GM23338 (cell line): ENCODE measurements at regions not wholly inside any gene's neighbourhood (a gene's known extent, or its start where the extent isn't known, plus 50 kb on each side); places are given as distances from the start of the nearest gene placed in this dataset.

Experiments
- ATAC-seq: fragments of 200-7000 bp; cut with Tn5 transposase; 3 replicates; pipeline ENCODE4 v1.9.1; 2020
- DNase-seq: peaks from one replicate; pipeline ENCODE4 v3.0.0-alpha.2; 2015; ENCODE audit warnings: low spot score
- H2AFZ ChIP-seq: fragments of 200-600 bp; sonication (generic); 2 replicates; pipeline ENCODE4 v1.8.0; 2016; ENCODE audit warnings: antibody characterized with exemption, mild to moderate bottlenecking, moderate library complexity
- H3F3A ChIP-seq: fragments of 200-600 bp; sonication (generic); replicated peaks from 2 replicates; pipeline ENCODE4 v1.8.0; 2017; ENCODE audit warnings: antibody characterized with exemption, mixed run types, low read depth
- H3K27ac ChIP-seq: fragments of 200-600 bp; sonication (generic); 2 replicates; pipeline ENCODE4 v1.6.1; 2016; ENCODE audit warnings: low read depth
- H3K27me3 ChIP-seq: fragments of 200-600 bp; sonication (generic); 2 replicates; pipeline ENCODE4 v1.8.0; 2016; ENCODE audit warnings: mild to moderate bottlenecking, mixed run types, moderate library complexity; ENCODE audit not compliant: insufficient read depth
- H3K36me3 ChIP-seq: fragments of 200-600 bp; sonication (generic); 2 replicates; pipeline ENCODE4 v1.8.0; 2016; ENCODE audit warnings: mild to moderate bottlenecking; ENCODE audit not compliant: insufficient read depth
- H3K4me1 ChIP-seq: fragments of 200-600 bp; sonication (generic); 2 replicates; pipeline ENCODE4 v1.8.0; 2016; ENCODE audit warnings: mild to moderate bottlenecking, moderate library complexity; ENCODE audit not compliant: insufficient read depth
- H3K4me2 ChIP-seq: fragments of 200-600 bp; sonication (generic); 2 replicates; pipeline ENCODE4 v1.7.1; 2017; ENCODE audit warnings: mixed run types
- H3K4me3 ChIP-seq: fragments of 200-600 bp; sonication (generic); 2 replicates; pipeline ENCODE4 v1.6.1; 2016; ENCODE audit warnings: mixed run types
- H3K79me2 ChIP-seq: fragments of 200-600 bp; sonication (generic); replicated peaks from 2 replicates; pipeline ENCODE4 v1.8.0; 2017; ENCODE audit warnings: mild to moderate bottlenecking; ENCODE audit not compliant: insufficient read depth
- H3K9me2 ChIP-seq: fragments of 200-600 bp; sonication (generic); 2 replicates; pipeline ENCODE4 v1.8.0; 2017; ENCODE audit not compliant: insufficient read depth
- H4K20me1 ChIP-seq: fragments of 200-600 bp; sonication (generic); replicated peaks from 2 replicates; pipeline ENCODE4 v1.8.0; 2017; ENCODE audit warnings: mild to moderate bottlenecking; ENCODE audit not compliant: insufficient read depth
- H3K27ac Mint-ChIP-seq: 2 replicates; pipeline ENCODE4 v1.8.0; 2020; ENCODE audit warnings: inconsistent platforms, mild to moderate bottlenecking, moderate library complexity, mixed read lengths
- H3K27me3 Mint-ChIP-seq: 3 replicates; pipeline ENCODE4 v1.8.0; 2022; ENCODE audit warnings: low read depth, mild to moderate bottlenecking, moderate library complexity, mixed read lengths, inconsistent platforms; ENCODE audit not compliant: insufficient read depth, poor library complexity
- H3K36me3 Mint-ChIP-seq: 3 replicates; pipeline ENCODE4 v1.8.0; 2021; ENCODE audit warnings: low read depth, mild to moderate bottlenecking, inconsistent platforms, moderate library complexity, mixed read lengths
- H3K4me1 Mint-ChIP-seq: 3 replicates; pipeline ENCODE4 v1.8.0; 2020; ENCODE audit warnings: mild to moderate bottlenecking, inconsistent platforms, mixed read lengths
- H3K4me3 Mint-ChIP-seq: 3 replicates; pipeline ENCODE4 v1.8.0; 2021; ENCODE audit warnings: moderate library complexity, mild to moderate bottlenecking, inconsistent platforms, mixed read lengths
- H3K9me3 Mint-ChIP-seq: 3 replicates; pipeline ENCODE4 v1.8.0; 2020; ENCODE audit warnings: moderate library complexity, mild to moderate bottlenecking, inconsistent platforms, mixed read lengths
- CREB1 ChIP-seq: fragments of 250-450 bp; sonication (Bioruptor Pico); IDR thresholded peaks from 2 replicates; pipeline ENCODE4 v1.5.0; 2020; ENCODE audit warnings: low read depth, mild to moderate bottlenecking, moderate library complexity
- EZH2phosphoT487 ChIP-seq: fragments of 200-600 bp; sonication (generic); IDR thresholded peaks from one replicate; pipeline ENCODE4 v1.8.1; 2018; ENCODE audit warnings: antibody characterized with exemption; ENCODE audit not compliant: unreplicated experiment
- JUNB ChIP-seq: IDR thresholded peaks from one replicate; pipeline ENCODE4 v1.6.1; 2016; ENCODE audit warnings: antibody characterized with exemption; ENCODE audit not compliant: unreplicated experiment
- NANOG ChIP-seq: IDR thresholded peaks from 2 replicates; pipeline ENCODE4 v1.6.1; 2016; ENCODE audit warnings: antibody characterized with exemption, borderline replicate concordance
- POLR2AphosphoS5 ChIP-seq: IDR thresholded peaks from 2 replicates; pipeline ENCODE4 v1.6.1; 2016; ENCODE audit warnings: antibody characterized with exemption, low read depth
- STAT1 ChIP-seq: IDR thresholded peaks from one replicate; pipeline ENCODE4 v1.6.1; 2016; ENCODE audit warnings: antibody characterized with exemption; ENCODE audit not compliant: unreplicated experiment
- ZNF114 ChIP-seq: fragments of 250-450 bp; sonication (Bioruptor Pico); IDR thresholded peaks from 2 replicates; pipeline ENCODE4 v1.5.0; 2020; ENCODE audit warnings: mild to moderate bottlenecking, moderate library complexity
- ZNF331 ChIP-seq: fragments of 250-450 bp; sonication (Bioruptor Pico); IDR thresholded peaks from 2 replicates; pipeline ENCODE4 v1.5.0; 2020; ENCODE audit warnings: low read depth, mild to moderate bottlenecking, moderate library complexity
- TF ChIP-seq, protein P1 (sequence below): IDR thresholded peaks from one replicate; pipeline ENCODE4 v1.6.1; 2018; ENCODE audit warnings: antibody characterized with exemption; ENCODE audit not compliant: unreplicated experiment
- TF ChIP-seq, protein P2 (sequence below): IDR thresholded peaks from 2 replicates; pipeline ENCODE4 v1.6.1; 2016; ENCODE audit warnings: antibody characterized with exemption
- TF ChIP-seq, protein P3 (sequence below), 2 experiments: fragments of 200-600 bp in 1 of 2; sonication (generic) in 1 of 2; conservative IDR thresholded peaks; 2 replicates each; pipeline versions ENCODE4 v1.5.1 to v1.6.1; 2016 to 2017; ENCODE audit warnings: antibody characterized with exemption in 2 of 2, low read depth in 2 of 2, mild to moderate bottlenecking in 2 of 2, moderate library complexity in 1 of 2
- TF ChIP-seq, protein P4 (sequence below): fragments of 250-450 bp; sonication (Bioruptor Pico); IDR thresholded peaks from 2 replicates; pipeline ENCODE4 v1.5.0; 2020; ENCODE audit warnings: mild to moderate bottlenecking, moderate library complexity

DNA sequence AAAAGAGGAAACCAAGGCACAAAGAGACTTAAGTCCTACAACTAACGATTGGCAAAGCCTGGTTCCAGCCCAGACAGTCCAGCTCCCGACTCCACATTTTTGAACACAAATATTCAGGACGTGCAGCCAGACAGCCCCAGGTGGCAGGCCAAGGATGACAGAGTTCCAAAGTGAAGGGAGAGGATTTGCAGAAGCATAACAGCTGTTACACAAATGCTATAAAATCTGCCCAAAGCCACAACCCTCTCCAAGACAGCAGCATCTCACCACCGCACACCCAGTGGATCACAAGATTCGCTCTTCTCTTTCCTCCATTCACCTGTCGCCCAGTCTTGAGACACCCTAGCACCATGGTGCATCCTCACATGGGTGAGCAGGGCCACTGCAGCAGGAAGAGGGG is 227.1 kb upstream of the ID2 start:
- H3K36me3 ChIP-seq, result no peaks in the 10 kb centered on the region
- no peak overlapping the region for H2AFZ ChIP-seq
- H3K4me1 Mint-ChIP-seq, result peaks cover 8% of the 10 kb centered on the region
- TF ChIP-seq ZNF114 (CRISPR knock-in tag) (no peak), JUNB (no peak), NANOG (no peak), EZH2phosphoT487 (no peak), POLR2AphosphoS5 (no peak), CREB1 (CRISPR knock-in tag) (no peak), ZNF331 (CRISPR knock-in tag) (no peak), STAT1 (no peak)
- TF ChIP-seq, protein P1, sequence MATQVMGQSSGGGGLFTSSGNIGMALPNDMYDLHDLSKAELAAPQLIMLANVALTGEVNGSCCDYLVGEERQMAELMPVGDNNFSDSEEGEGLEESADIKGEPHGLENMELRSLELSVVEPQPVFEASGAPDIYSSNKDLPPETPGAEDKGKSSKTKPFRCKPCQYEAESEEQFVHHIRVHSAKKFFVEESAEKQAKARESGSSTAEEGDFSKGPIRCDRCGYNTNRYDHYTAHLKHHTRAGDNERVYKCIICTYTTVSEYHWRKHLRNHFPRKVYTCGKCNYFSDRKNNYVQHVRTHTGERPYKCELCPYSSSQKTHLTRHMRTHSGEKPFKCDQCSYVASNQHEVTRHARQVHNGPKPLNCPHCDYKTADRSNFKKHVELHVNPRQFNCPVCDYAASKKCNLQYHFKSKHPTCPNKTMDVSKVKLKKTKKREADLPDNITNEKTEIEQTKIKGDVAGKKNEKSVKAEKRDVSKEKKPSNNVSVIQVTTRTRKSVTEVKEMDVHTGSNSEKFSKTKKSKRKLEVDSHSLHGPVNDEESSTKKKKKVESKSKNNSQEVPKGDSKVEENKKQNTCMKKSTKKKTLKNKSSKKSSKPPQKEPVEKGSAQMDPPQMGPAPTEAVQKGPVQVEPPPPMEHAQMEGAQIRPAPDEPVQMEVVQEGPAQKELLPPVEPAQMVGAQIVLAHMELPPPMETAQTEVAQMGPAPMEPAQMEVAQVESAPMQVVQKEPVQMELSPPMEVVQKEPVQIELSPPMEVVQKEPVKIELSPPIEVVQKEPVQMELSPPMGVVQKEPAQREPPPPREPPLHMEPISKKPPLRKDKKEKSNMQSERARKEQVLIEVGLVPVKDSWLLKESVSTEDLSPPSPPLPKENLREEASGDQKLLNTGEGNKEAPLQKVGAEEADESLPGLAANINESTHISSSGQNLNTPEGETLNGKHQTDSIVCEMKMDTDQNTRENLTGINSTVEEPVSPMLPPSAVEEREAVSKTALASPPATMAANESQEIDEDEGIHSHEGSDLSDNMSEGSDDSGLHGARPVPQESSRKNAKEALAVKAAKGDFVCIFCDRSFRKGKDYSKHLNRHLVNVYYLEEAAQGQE, result no peak
- TF ChIP-seq, protein P2, sequence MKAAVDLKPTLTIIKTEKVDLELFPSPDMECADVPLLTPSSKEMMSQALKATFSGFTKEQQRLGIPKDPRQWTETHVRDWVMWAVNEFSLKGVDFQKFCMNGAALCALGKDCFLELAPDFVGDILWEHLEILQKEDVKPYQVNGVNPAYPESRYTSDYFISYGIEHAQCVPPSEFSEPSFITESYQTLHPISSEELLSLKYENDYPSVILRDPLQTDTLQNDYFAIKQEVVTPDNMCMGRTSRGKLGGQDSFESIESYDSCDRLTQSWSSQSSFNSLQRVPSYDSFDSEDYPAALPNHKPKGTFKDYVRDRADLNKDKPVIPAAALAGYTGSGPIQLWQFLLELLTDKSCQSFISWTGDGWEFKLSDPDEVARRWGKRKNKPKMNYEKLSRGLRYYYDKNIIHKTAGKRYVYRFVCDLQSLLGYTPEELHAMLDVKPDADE, result no peak
- TF ChIP-seq, protein P3, sequence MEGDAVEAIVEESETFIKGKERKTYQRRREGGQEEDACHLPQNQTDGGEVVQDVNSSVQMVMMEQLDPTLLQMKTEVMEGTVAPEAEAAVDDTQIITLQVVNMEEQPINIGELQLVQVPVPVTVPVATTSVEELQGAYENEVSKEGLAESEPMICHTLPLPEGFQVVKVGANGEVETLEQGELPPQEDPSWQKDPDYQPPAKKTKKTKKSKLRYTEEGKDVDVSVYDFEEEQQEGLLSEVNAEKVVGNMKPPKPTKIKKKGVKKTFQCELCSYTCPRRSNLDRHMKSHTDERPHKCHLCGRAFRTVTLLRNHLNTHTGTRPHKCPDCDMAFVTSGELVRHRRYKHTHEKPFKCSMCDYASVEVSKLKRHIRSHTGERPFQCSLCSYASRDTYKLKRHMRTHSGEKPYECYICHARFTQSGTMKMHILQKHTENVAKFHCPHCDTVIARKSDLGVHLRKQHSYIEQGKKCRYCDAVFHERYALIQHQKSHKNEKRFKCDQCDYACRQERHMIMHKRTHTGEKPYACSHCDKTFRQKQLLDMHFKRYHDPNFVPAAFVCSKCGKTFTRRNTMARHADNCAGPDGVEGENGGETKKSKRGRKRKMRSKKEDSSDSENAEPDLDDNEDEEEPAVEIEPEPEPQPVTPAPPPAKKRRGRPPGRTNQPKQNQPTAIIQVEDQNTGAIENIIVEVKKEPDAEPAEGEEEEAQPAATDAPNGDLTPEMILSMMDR (conservative IDR thresholded peaks at IDR 0.05; ENCODE audit: low read depth in 2 of 2), result no peak
- TF ChIP-seq, protein P4, sequence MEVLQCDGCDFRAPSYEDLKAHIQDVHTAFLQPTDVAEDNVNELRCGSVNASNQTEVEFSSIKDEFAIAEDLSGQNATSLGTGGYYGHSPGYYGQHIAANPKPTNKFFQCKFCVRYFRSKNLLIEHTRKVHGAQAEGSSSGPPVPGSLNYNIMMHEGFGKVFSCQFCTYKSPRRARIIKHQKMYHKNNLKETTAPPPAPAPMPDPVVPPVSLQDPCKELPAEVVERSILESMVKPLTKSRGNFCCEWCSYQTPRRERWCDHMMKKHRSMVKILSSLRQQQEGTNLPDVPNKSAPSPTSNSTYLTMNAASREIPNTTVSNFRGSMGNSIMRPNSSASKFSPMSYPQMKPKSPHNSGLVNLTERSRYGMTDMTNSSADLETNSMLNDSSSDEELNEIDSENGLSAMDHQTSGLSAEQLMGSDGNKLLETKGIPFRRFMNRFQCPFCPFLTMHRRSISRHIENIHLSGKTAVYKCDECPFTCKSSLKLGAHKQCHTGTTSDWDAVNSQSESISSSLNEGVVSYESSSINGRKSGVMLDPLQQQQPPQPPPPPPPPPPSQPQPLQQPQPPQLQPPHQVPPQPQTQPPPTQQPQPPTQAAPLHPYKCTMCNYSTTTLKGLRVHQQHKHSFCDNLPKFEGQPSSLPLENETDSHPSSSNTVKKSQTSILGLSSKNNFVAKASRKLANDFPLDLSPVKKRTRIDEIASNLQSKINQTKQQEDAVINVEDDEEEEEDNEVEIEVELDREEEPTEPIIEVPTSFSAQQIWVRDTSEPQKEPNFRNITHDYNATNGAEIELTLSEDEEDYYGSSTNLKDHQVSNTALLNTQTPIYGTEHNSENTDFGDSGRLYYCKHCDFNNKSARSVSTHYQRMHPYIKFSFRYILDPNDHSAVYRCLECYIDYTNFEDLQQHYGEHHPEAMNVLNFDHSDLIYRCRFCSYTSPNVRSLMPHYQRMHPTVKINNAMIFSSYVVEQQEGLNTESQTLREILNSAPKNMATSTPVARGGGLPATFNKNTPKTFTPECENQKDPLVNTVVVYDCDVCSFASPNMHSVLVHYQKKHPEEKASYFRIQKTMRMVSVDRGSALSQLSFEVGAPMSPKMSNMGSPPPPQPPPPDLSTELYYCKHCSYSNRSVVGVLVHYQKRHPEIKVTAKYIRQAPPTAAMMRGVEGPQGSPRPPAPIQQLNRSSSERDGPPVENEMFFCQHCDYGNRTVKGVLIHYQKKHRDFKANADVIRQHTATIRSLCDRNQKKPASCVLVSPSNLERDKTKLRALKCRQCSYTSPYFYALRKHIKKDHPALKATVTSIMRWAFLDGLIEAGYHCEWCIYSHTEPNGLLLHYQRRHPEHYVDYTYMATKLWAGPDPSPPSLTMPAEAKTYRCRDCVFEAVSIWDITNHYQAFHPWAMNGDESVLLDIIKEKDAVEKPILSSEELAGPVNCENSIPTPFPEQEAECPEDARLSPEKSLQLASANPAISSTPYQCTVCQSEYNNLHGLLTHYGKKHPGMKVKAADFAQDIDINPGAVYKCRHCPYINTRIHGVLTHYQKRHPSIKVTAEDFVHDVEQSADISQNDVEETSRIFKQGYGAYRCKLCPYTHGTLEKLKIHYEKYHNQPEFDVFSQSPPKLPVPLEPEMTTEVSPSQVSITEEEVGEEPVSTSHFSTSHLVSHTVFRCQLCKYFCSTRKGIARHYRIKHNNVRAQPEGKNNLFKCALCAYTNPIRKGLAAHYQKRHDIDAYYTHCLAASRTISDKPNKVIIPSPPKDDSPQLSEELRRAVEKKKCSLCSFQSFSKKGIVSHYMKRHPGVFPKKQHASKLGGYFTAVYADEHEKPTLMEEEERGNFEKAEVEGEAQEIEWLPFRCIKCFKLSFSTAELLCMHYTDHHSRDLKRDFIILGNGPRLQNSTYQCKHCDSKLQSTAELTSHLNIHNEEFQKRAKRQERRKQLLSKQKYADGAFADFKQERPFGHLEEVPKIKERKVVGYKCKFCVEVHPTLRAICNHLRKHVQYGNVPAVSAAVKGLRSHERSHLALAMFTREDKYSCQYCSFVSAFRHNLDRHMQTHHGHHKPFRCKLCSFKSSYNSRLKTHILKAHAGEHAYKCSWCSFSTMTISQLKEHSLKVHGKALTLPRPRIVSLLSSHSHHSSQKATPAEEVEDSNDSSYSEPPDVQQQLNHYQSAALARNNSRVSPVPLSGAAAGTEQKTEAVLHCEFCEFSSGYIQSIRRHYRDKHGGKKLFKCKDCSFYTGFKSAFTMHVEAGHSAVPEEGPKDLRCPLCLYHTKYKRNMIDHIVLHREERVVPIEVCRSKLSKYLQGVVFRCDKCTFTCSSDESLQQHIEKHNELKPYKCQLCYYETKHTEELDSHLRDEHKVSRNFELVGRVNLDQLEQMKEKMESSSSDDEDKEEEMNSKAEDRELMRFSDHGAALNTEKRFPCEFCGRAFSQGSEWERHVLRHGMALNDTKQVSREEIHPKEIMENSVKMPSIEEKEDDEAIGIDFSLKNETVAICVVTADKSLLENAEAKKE (CRISPR knock-in tag), result no peak
- DNase-seq (no peak), ATAC-seq (no peak)
- H3F3A ChIP-seq, result no peaks in the 10 kb centered on the region
- peaks cover 7% of the 10 kb centered on the region; the same call in 1 of the 2 replicates for H3K4me1 ChIP-seq
- no peak overlapping the region for H3K4me2 ChIP-seq
- no peak overlapping the region for H3K27ac Mint-ChIP-seq
- no peaks in the 10 kb centered on the region for H4K20me1 ChIP-seq
- no peaks in the 10 kb centered on the region; the same call in 1 of the 2 replicates for H3K27me3 ChIP-seq
- H3K27me3 Mint-ChIP-seq, result peaks cover 2% of the 10 kb centered on the region
- H3K9me2 ChIP-seq, result 0 out of 2 replicates have a peak, but pooled peaks cover 4% of the 10 kb centered on the region
- peaks cover 13% of the 10 kb centered on the region for H3K9me3 Mint-ChIP-seq
- 0 out of 3 replicates have a peak, but pooled peaks cover 3% of the 10 kb centered on the region for H3K36me3 Mint-ChIP-seq
- no peak overlapping the region for H3K4me3 Mint-ChIP-seq
- H3K79me2 ChIP-seq, result no peaks in the 10 kb centered on the region
- H3K4me3 ChIP-seq, result no peak overlapping the region
- no peak overlapping the region for H3K27ac ChIP-seq
